Neuronal stem cell (in vitro differentiated cells): ENCODE measurements at regions not wholly inside any gene's neighbourhood (a gene's known extent, or its start where the extent isn't known, plus 50 kb on each side); places are given as distances from the start of the nearest gene placed in this dataset.

Source experiments
- DNase-seq: peaks from one replicate; pipeline ENCODE4 v3.0.0-alpha.2; 2013; ENCODE audit warnings: low spot score
- H2AFZ ChIP-seq: one replicate; pipeline ENCODE4 v1.6.1; 2013; ENCODE audit warnings: mild to moderate bottlenecking, low read length, inconsistent platforms
- H2AK5ac ChIP-seq: 2 replicates; pipeline ENCODE4 v1.6.1; 2013; ENCODE audit warnings: low read depth, mild to moderate bottlenecking, inconsistent platforms, low read length, moderate library complexity, mixed read lengths
- H2BK120ac ChIP-seq: 2 replicates; pipeline ENCODE4 v1.6.1; 2013; ENCODE audit warnings: low read depth, mild to moderate bottlenecking, inconsistent platforms, low read length, moderate library complexity, mixed read lengths
- H2BK12ac ChIP-seq: one replicate; pipeline ENCODE4 v1.6.1; 2013; ENCODE audit warnings: low read length, inconsistent platforms
- H2BK15ac ChIP-seq: 2 replicates; pipeline ENCODE4 v1.6.1; 2013; ENCODE audit warnings: mild to moderate bottlenecking, low read length, inconsistent platforms, mixed read lengths
- H2BK5ac ChIP-seq: one replicate; pipeline ENCODE4 v1.6.1; 2013; ENCODE audit warnings: inconsistent platforms, mild to moderate bottlenecking, low read length, moderate library complexity
- H3K14ac ChIP-seq: one replicate; pipeline ENCODE4 v1.6.1; 2013; ENCODE audit warnings: low read length, inconsistent platforms
- H3K18ac ChIP-seq: 2 replicates; pipeline ENCODE4 v1.6.1; 2013; ENCODE audit warnings: low read length, inconsistent platforms
- H3K23ac ChIP-seq: 2 replicates; pipeline ENCODE4 v1.6.1; 2013; ENCODE audit warnings: low read depth, mild to moderate bottlenecking, mixed read lengths, low read length, inconsistent platforms; ENCODE audit not compliant: poor library complexity
- H3K27ac ChIP-seq: replicated peaks from 3 replicates; pipeline ENCODE4 v1.5.1; 2013; ENCODE audit warnings: low read length, inconsistent platforms
- H3K27me3 ChIP-seq, 3 experiments: 2 replicates each; pipeline ENCODE4 v1.6.1; 2013; ENCODE audit warnings: low read length in 3 of 3, mild to moderate bottlenecking in 2 of 3, inconsistent platforms in 1 of 3, low read depth in 1 of 3, mixed read lengths in 1 of 3, moderate library complexity in 1 of 3; ENCODE audit not compliant: control insufficient read depth in 3 of 3, insufficient read depth in 3 of 3
- H3K36me3 ChIP-seq, 2 donors: replicated peaks in 1 of 2; 2 replicates each; pipeline ENCODE4 v1.6.1; 2013; ENCODE audit warnings: low read length in 2 of 2; ENCODE audit not compliant: control insufficient read depth in 2 of 2, insufficient read depth in 2 of 2
- H3K4ac ChIP-seq: 2 replicates; pipeline ENCODE4 v1.6.1; 2013; ENCODE audit warnings: inconsistent platforms, mild to moderate bottlenecking, low read length, moderate library complexity
- H3K4me1 ChIP-seq, 2 donors: 1 replicate in 1 of 2; 2 replicates in 1 of 2; pipeline ENCODE4 v1.6.1; 2013; ENCODE audit warnings: low read length in 2 of 2, low read depth in 1 of 2; ENCODE audit not compliant: control insufficient read depth in 2 of 2, insufficient read depth in 1 of 2
- H3K4me2 ChIP-seq: one replicate; pipeline ENCODE4 v1.6.1; 2013; ENCODE audit warnings: mild to moderate bottlenecking, low read length, inconsistent platforms; ENCODE audit not compliant: insufficient read depth, poor library complexity, severe bottlenecking
- H3K4me3 ChIP-seq, 2 donors: 2 replicates each; pipeline ENCODE4 v1.5.1; 2013; ENCODE audit warnings: low read length in 2 of 2, mild to moderate bottlenecking in 2 of 2, inconsistent platforms in 1 of 2, moderate library complexity in 1 of 2
- H3K79me1 ChIP-seq: one replicate; pipeline ENCODE4 v1.6.1; 2013; ENCODE audit warnings: low read depth, mild to moderate bottlenecking, inconsistent platforms, low read length, moderate library complexity
- H3K9ac ChIP-seq: one replicate; pipeline ENCODE4 v1.6.1; 2013; ENCODE audit warnings: mild to moderate bottlenecking, low read depth, low read length, inconsistent platforms; ENCODE audit not compliant: poor library complexity
- H3K9me3 ChIP-seq, 2 donors: replicated peaks in 1 of 2; 2 replicates each; pipeline versions ENCODE3 to v1.6.1; 2013; ENCODE audit warnings: low read length in 2 of 2, mild to moderate bottlenecking in 2 of 2, inconsistent platforms in 1 of 2, low read depth in 1 of 2, mixed read lengths in 1 of 2, moderate library complexity in 1 of 2; ENCODE audit not compliant: control insufficient read depth in 2 of 2, insufficient read depth in 1 of 2
- H4K8ac ChIP-seq: one replicate; pipeline ENCODE4 v1.6.1; 2013; ENCODE audit warnings: low read depth, mild to moderate bottlenecking, inconsistent platforms, low read length, moderate library complexity
- H4K91ac ChIP-seq: one replicate; pipeline ENCODE4 v1.6.1; 2013; ENCODE audit warnings: low read length, low read depth, mild to moderate bottlenecking, inconsistent platforms; ENCODE audit not compliant: poor library complexity
- WGBS, 2 donors: extraction: QIAGEN DNeasy Blood & Tissue Kit; methylation state at CpG; one replicate each; pipeline ENCODE4 v1.1.7; 2013; ENCODE audit warnings: missing lambda C conversion rate in 2 of 2, mixed read lengths in 1 of 2; ENCODE audit not compliant: insufficient read length in 2 of 2, insufficient replicate concordance in 1 of 2; ENCODE audit errors: extremely low coverage in 2 of 2; 5-methylcytosine and 5-hydroxymethylcytosine counted together

DNA sequence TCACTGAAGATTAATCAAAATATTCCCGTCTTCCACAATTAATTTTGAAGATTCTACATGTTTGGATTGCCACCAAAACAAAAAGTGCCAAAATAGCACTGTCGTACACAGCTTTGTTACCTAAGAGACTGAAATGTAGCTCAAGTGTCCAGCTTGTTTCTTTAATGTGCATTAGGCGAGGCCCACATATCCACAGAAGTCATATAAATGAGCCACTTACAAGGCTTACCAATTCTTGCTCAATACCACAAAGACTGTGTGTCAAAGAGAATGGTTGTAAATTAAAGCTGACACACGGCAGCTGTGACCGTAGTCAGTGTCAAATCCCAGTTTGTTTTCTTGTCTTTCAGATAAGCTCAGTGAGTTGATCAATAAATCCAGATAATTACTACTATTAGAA lies 639.4 kb upstream of the TBL1XR1 start:
- Histone ChIP-seq H3K79me1 (no peaks in the 10 kb centered on the region), H3K23ac (no peak overlapping the region), H3K4me1 (peaks cover 2 to 4% of the 10 kb centered on the region in 2 donors), H3K4me2 (no peak overlapping the region), H3K27me3 (no peaks in the 10 kb centered on the region), H4K8ac (no peak overlapping the region), H2BK120ac (no peak overlapping the region), H3K4me3 (no peak overlapping the region), H3K9ac (no peak overlapping the region), H3K14ac (no peak overlapping the region), H2BK15ac (no peak overlapping the region), H3K18ac (no peak overlapping the region), H2AK5ac (no peak overlapping the region), H3K36me3 (no peaks in the 10 kb centered on the region), H3K9me3 (no peaks in the 10 kb centered on the region), H4K91ac (no peak overlapping the region), H2BK5ac (no peak overlapping the region), H3K27ac (no peak overlapping the region), H3K4ac (no peak overlapping the region), H2AFZ (no peak overlapping the region), H2BK12ac (no peak overlapping the region)
- no peak for DNase-seq
- no CpG with 5 or more reads among the region's 5 CpGs for WGBS, 2 donors

GRCh38 chr3:177837951-177838655 lies 640.8 kb upstream of the TBL1XR1 start:
- no CpG with 5 or more reads among the region's 5 CpGs for WGBS, 2 donors
- Histone ChIP-seq H3K4ac (no peak overlapping the region), H3K79me1 (no peaks in the 10 kb centered on the region), H4K8ac (no peak overlapping the region), H3K14ac (no peak overlapping the region), H3K18ac (no peak overlapping the region), H3K4me2 (no peak overlapping the region), H2BK15ac (no peak overlapping the region), H2BK120ac (no peak overlapping the region), H2AK5ac (no peak overlapping the region), H2AFZ (peak overlapping the region; percentile 27), H3K9ac (no peak overlapping the region), H3K4me1 (peaks cover 2 to 4% of the 10 kb centered on the region in 2 donors), H2BK12ac (no peak overlapping the region), H2BK5ac (no peak overlapping the region), H3K9me3 (no peaks in the 10 kb centered on the region), H4K91ac (no peak overlapping the region), H3K36me3 (no peaks in the 10 kb centered on the region), H3K23ac (no peak overlapping the region), H3K27ac (no peak overlapping the region), H3K27me3 (no peaks in the 10 kb centered on the region), H3K4me3 (no peak overlapping the region)
- no peak for DNase-seq

DNA sequence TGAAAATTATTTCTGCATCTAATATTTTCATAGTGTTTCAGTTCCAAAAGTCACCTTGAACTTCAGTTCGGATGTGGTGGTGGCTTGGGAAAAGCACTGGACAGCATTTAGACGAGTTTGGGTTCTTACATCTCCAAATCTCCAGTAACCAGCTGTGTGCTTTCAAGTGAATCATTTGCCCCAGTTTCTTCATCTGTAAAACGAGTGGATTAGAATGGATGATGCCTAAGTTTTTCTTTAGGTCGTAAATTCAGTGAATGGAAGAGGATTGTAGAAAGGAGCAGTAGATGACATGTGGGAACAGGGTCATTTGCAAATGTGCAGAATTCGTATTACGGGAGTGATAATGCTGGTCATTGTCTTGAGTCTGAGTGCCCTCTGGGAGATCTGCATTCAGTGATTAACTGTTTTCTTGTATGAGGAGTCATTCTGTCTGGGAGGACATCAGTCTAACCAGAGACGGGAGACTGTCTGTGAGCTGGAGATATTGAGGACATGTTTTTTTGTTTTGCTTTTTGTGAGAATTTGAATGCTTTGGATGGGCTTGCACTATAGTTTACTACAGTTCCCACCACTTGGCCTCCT lies 641.6 kb upstream of the TBL1XR1 start:
- H4K8ac ChIP-seq, result no peak overlapping the region
- no peak overlapping the region for H4K91ac ChIP-seq
- no peak overlapping the region for H3K4me2 ChIP-seq
- no peak overlapping the region for H2AFZ ChIP-seq
- H3K36me3 ChIP-seq, result no peaks in the 10 kb centered on the region
- H3K18ac ChIP-seq, result no peak overlapping the region
- no peak overlapping the region for H3K14ac ChIP-seq
- H3K79me1 ChIP-seq, result no peaks in the 10 kb centered on the region
- no peak overlapping the region for H2BK5ac ChIP-seq
- H2BK15ac ChIP-seq, result no peak overlapping the region
- no peak overlapping the region for H2AK5ac ChIP-seq
- no peak for DNase-seq
- H3K4me3 ChIP-seq, result no peak overlapping the region
- no peak overlapping the region for H3K23ac ChIP-seq
- no peaks in the 10 kb centered on the region for H3K9me3 ChIP-seq
- no peak overlapping the region for H2BK12ac ChIP-seq
- H3K27ac ChIP-seq, result no peak overlapping the region
- no CpG with 5 or more reads among the region's 7 CpGs for WGBS, 2 donors
- H3K4ac ChIP-seq, result no peak overlapping the region
- H3K4me1 ChIP-seq, result peaks cover 0 to 4% of the 10 kb centered on the region in 2 donors
- no peak overlapping the region for H3K9ac ChIP-seq
- no peak overlapping the region for H2BK120ac ChIP-seq
- no peaks in the 10 kb centered on the region for H3K27me3 ChIP-seq

DNA sequence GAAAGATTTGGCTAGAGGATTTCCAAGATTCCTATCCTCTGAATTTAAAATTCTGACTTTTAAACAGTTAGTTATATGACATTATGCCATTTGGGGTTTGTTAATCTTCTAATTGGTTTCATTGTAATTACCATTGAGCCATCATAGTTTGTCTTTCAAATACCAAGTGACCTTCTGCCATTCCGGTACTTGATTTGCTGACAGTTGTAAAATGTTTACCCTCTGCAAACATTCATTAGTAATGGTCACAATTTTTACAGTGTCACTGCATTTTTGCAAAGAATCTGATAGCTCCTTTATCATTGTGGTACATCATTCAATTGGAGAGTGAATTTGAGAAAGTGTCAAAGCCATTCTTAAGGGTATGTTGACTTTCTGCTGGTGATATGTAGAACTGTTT lies 645.0 kb upstream of the TBL1XR1 start:
- Histone ChIP-seq H3K4me1 (peaks cover 0 to 2% of the 10 kb centered on the region in 2 donors), H3K18ac (no peak overlapping the region), H3K36me3 (no peaks in the 10 kb centered on the region), H2BK12ac (no peak overlapping the region), H3K4me2 (no peak overlapping the region), H2AK5ac (no peak overlapping the region), H4K91ac (no peak overlapping the region), H3K9ac (no peak overlapping the region), H3K4ac (no peak overlapping the region), H3K27me3 (no peaks in the 10 kb centered on the region), H3K79me1 (no peaks in the 10 kb centered on the region), H3K23ac (no peak overlapping the region), H2BK15ac (no peak overlapping the region), H2BK5ac (no peak overlapping the region), H3K4me3 (no peak overlapping the region), H3K14ac (no peak overlapping the region), H2BK120ac (no peak overlapping the region), H4K8ac (no peak overlapping the region), H3K9me3 (no peaks in the 10 kb centered on the region), H3K27ac (no peak overlapping the region), H2AFZ (no peak overlapping the region)
- WGBS, 2 donors, result no CpG with 5 or more reads among the region's 1 CpG
- DNase-seq, result no peak
